ENCODE measurements at regions not wholly inside any gene's neighbourhood (a gene's known extent, or its start where the extent isn't known, plus 50 kb on each side); places are given as distances from the start of the nearest gene placed in this dataset.
A peak's percentile ranks its signal among the peaks of the same experiment; 100 is the strongest.
"Not testable (repeated sequence)": the region's sequence is repeated elsewhere in the genome, so short reads cannot be mapped to it uniquely, and the experiment has no call there.

DNA sequence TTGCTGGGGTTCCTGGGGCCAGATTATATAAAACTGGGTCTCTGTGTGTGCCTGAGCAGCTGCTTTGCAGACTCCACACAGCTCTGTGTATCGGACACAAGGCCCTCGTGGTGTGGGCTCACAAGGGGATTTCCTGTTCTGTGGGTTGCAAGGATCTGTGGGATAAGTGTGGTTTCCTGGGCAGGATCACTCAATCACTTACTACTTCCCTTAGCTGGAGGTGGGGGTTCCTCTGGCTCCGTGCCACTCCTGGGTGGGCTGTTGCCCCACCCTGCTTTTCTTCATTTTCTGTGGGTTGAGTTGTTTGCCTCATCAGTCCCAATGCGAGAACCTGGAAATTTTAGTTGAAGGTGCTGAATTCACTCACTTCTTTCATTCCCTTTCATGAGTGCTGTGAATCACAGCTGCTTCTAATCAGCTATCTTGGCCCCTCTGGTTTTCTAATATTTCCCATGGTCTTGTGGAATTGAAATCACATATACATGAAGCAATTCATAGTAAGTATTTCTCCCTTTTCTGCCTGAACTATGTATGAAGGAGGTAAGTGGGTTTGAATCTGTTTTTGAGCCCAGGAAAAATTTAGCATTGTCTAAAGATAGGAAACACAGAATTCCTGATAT lies 196.3 kb downstream of the DCDC2C start:
- no peak for DNase-seq (ENCODE audit: low read depth, low spot score)
- Mint-ChIP-seq H3K27ac (ENCODE audit: unreplicated experiment) (no peak overlapping the region), H3K9me3 (peaks cover 19% of the 10 kb centered on the region), H3K27me3 (ENCODE audit: low read depth) (no peaks in the 10 kb centered on the region), H3K36me3 (ENCODE audit: low read depth) (peaks cover 8% of the 10 kb centered on the region), H3K4me1 (no peaks in the 10 kb centered on the region), H3K4me3 (no peak overlapping the region)
- TF ChIP-seq, protein P1, sequence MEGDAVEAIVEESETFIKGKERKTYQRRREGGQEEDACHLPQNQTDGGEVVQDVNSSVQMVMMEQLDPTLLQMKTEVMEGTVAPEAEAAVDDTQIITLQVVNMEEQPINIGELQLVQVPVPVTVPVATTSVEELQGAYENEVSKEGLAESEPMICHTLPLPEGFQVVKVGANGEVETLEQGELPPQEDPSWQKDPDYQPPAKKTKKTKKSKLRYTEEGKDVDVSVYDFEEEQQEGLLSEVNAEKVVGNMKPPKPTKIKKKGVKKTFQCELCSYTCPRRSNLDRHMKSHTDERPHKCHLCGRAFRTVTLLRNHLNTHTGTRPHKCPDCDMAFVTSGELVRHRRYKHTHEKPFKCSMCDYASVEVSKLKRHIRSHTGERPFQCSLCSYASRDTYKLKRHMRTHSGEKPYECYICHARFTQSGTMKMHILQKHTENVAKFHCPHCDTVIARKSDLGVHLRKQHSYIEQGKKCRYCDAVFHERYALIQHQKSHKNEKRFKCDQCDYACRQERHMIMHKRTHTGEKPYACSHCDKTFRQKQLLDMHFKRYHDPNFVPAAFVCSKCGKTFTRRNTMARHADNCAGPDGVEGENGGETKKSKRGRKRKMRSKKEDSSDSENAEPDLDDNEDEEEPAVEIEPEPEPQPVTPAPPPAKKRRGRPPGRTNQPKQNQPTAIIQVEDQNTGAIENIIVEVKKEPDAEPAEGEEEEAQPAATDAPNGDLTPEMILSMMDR (conservative IDR thresholded peaks at IDR 0.05) = no peak

DNA sequence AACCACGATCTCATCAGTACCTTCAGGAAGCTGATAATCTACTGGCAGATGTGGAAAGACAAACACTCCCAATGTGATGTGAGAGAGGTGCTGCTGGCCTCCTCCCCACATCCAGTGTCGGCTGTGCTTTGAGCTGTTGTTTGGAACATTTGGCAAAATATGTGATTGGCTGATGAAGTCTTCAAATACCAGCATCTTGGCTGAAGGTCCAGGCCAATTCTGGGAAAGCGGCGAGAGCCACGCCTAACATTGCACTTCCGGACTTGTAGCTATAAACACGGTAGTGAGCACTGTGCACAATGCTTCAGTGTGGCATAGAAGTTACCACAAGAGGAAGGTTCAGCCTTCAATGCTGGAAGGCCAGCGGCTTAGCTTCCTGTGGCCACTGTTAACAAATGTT lies 198.8 kb downstream of the DCDC2C start:
- H3K36me3 Mint-ChIP-seq (ENCODE audit: low read depth) = peaks cover 7% of the 10 kb centered on the region
- no peaks in the 10 kb centered on the region for H3K4me1 Mint-ChIP-seq

DNA sequence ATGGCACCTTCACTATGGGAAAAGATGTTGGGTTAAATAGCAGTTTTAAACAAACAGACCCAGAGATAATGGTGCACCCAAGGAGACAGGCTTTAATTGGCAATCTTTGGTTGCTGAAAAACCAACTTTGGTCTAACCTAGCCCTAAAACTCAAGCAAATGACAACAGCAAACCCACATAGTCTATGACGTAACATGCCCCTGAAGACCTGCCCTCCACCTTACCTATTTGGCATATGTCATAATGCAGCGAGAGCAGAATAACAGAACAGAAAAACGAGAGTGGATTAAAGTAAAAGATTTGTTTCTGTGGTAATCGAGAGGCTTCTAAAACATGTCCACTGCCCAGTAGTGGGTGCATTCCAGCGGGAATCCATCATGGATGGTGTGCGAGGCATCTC lies 200.7 kb downstream of the DCDC2C start:
- H3K27me3 Mint-ChIP-seq (ENCODE audit: low read depth) = no peaks in the 10 kb centered on the region

More for the DNA sequence above, 198.8 kb downstream of the DCDC2C start:
- no peaks in the 10 kb centered on the region for H3K27me3 Mint-ChIP-seq (ENCODE audit: low read depth)
- TF ChIP-seq, protein P1 (conservative IDR thresholded peaks at IDR 0.05) = no peak
- peaks cover 13% of the 10 kb centered on the region for H3K9me3 Mint-ChIP-seq
- no peak overlapping the region for H3K4me3 Mint-ChIP-seq
- no peak overlapping the region for H3K27ac Mint-ChIP-seq (ENCODE audit: unreplicated experiment)
- no peak for DNase-seq (ENCODE audit: low read depth, low spot score)

DNA sequence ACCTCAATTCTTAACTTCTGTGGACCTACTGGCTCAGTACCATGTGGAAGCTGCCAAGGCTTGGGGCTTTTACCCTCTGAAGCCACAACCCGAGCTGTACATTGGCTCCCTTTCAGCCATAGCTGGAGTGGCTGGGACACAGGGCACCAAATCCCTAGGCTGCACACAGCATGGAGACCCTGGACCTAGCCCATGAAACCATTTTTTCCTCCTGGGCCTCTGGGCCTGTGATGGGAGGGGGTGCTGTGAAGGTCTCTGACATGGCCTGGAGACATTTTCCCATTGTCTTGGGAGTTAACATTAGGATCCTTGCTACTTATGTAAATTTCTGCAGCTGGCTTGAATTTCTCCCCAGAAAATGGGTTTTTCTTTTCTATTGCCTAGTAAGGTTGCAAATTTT lies 205.1 kb downstream of the DCDC2C start:
- DNase-seq (ENCODE audit: low read depth, low spot score) = not testable (repeated sequence)
- Mint-ChIP-seq H3K36me3 (ENCODE audit: low read depth) (peaks cover 27% of the 10 kb centered on the region), H3K4me1 (peaks cover 26% of the 10 kb centered on the region)

More for the DNA sequence above, 200.7 kb downstream of the DCDC2C start:
- Mint-ChIP-seq H3K36me3 (ENCODE audit: low read depth) (peaks cover 14% of the 10 kb centered on the region), H3K27ac (ENCODE audit: unreplicated experiment) (no peak overlapping the region), H3K9me3 (peaks cover 13% of the 10 kb centered on the region), H3K4me1 (no peaks in the 10 kb centered on the region), H3K4me3 (no peak overlapping the region)
- no peak for DNase-seq (ENCODE audit: low read depth, low spot score)
- TF ChIP-seq, protein P1 (conservative IDR thresholded peaks at IDR 0.05) = no peak

DNA sequence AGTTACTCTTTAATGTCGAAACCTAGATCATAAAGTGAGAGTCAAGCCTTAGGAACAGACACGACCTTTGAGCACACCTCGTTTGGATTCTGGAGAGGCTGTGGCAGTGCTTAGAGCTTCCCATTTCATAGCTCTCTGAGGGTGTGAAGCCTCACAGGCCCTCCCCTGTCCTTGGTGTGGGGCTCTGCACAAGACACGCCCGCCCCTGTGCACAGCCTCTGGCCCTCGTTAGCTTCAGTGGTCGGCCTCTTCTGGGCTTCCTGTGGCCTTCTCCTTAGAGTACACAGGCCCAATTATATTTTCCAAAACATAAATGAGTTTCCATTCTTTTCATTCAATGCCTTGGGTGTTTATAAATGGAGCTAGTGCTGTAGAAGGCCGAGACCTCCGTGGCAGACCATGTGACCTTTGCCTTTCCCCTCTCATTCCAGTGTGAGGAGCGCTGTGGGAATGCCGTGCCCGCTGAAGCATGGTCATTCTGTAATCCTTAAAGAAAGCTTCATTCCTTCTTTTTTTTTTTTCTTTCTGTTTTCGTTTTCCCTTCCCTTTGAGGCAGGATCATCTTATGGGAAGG lies 208.6 kb downstream of the DCDC2C start:
- Mint-ChIP-seq H3K27me3 (ENCODE audit: low read depth) (no peaks in the 10 kb centered on the region), H3K9me3 (peaks cover 15% of the 10 kb centered on the region), H3K4me3 (peak overlapping the region; percentile 60), H3K27ac (ENCODE audit: unreplicated experiment) (peak overlapping the region; percentile 86), H3K36me3 (ENCODE audit: low read depth) (peaks cover 22% of the 10 kb centered on the region), H3K4me1 (peaks cover 40% of the 10 kb centered on the region)
- DNase-seq (ENCODE audit: low read depth, low spot score) = peak; percentile 33
- TF ChIP-seq, protein P1 (conservative IDR thresholded peaks at IDR 0.05) = no peak

More for the DNA sequence above, 205.1 kb downstream of the DCDC2C start:
- not testable (repeated sequence) for H3K4me3 Mint-ChIP-seq; H3K27me3 Mint-ChIP-seq (ENCODE audit: low read depth); H3K27ac Mint-ChIP-seq (ENCODE audit: unreplicated experiment)
- peaks cover 20% of the 10 kb centered on the region for H3K9me3 Mint-ChIP-seq

DNA sequence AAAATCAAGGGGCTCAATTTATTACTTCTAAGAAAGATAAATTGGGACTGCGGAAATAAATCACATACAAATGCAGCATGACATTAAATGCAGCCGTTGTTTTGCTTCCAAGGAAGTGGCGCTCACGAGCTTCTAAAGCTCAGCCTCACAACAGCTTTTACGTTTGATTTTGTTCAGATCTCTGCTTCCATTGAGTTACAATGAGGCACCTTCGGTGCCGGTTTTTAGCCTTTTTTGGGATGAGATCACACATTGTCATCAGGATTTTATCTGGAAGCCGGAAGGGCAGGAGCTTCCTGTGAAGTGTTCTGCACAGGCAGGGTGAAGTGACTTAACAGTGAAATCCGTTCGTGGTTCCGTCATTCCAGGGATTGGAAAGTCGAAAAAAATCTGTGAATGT lies 209.8 kb downstream of the DCDC2C start:
- peak overlapping the region; percentile 86 for H3K27ac Mint-ChIP-seq (ENCODE audit: unreplicated experiment)
- DNase-seq (ENCODE audit: low read depth, low spot score) = no peak
- H3K4me3 Mint-ChIP-seq = peak overlapping the region; percentile 60
- H3K4me1 Mint-ChIP-seq = peaks cover 40% of the 10 kb centered on the region
- H3K27me3 Mint-ChIP-seq (ENCODE audit: low read depth) = no peaks in the 10 kb centered on the region
- peaks cover 17% of the 10 kb centered on the region for H3K36me3 Mint-ChIP-seq (ENCODE audit: low read depth)
- H3K9me3 Mint-ChIP-seq = peaks cover 10% of the 10 kb centered on the region
- TF ChIP-seq, protein P1 (conservative IDR thresholded peaks at IDR 0.05) = no peak

Data from neural crest cell (in vitro differentiated cells).